GM18519 (cell line): ENCODE measurements at regions not wholly inside any gene's neighbourhood (a gene's known extent, or its start where the extent isn't known, plus 50 kb on each side); places are given as distances from the start of the nearest gene placed in this dataset.
"Not testable (repeated sequence)": the region's sequence is repeated elsewhere in the genome, so short reads cannot be mapped to it uniquely, and the experiment has no call there.

Experiments used
- ATAC-seq: cut with Tn5 transposase; IDR thresholded peaks from one replicate; pipeline ENCODE4 v1.9.1; 2021; ENCODE audit warnings: mild to moderate bottlenecking, moderate library complexity; ENCODE audit not compliant: unreplicated experiment, low FRiP score

DNA sequence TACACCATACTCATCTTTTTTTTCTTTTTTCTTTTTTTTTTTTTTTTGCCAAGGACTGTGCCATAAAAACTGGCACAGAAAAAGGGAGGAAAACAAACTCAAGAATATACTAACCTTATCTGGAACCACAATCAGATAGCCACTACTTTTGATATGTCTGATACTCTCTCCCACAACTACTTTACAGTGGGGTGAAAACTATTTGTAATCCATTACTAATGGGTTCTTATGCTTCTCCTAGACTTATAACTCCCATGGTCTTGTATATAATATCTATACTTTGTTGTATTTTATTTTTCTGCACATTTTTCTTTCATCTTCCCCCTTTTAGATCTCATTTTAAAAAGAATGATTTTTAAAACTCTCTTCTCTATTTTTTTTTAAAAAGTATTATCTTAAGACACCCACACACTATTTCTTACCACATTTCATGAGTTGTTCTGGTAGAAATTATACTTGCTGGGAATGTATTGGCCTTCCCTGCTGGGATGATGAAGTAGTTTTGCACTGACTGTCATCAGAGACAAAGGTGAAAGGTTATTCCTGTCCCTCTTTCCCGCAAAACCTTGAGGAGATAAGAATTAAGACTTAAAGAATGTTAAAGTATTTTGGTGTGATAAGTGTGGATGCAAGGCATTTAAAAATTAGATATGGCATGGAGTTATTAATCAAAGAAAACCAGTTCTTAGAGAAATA, 146.7 kb upstream of the KLF12 start:
- no peak for ATAC-seq

- ATAC-seq: no peak
Measured at GRCh38 chr13:74280093-74280794, 146.0 kb upstream of the KLF12 start.

GRCh38 chr13:74278901-74279300, 144.7 kb upstream of the KLF12 start:
- no peak for ATAC-seq

GRCh38 chr13:74274916-74275315, 140.7 kb upstream of the KLF12 start:
- no peak for ATAC-seq

DNA sequence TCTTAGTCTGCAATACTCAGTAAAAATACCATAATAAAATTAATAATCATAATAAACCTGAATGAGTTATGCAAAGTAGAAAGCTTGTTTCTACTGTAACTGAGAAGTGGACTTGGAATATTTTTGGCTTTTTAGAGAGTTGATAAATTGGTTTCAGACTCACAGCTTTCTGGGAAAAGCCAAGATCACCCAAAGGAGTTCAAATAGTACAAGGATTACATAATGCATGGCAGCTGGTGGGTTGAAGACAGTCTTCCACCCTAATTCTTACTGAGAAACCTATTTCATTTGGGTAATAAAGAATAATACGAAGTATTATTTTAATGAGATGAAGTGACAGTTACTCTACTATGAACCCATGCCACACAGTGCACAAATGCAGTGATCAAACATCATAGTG, 139.4 kb upstream of the KLF12 start:
- no peak for ATAC-seq

DNA sequence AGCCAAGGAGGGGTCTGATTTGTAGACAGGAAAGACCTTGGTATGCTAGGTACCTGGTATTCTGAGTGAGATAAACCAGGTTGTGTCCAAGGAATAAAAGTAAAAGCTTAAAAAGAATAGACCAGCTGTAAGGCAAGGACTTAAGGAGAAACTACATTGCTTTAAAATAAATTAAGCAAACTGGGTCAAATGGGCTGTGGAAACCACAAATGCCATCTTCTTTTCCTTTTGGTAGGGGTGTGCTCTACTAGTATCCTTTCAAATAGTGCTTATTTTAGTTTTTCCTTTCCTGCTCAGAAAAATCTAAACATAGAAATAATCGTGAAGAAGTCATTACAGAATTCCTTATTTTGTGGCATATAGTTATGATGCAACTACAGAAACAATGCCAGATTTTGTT, 138.6 kb upstream of the KLF12 start:
- no peak for ATAC-seq

DNA sequence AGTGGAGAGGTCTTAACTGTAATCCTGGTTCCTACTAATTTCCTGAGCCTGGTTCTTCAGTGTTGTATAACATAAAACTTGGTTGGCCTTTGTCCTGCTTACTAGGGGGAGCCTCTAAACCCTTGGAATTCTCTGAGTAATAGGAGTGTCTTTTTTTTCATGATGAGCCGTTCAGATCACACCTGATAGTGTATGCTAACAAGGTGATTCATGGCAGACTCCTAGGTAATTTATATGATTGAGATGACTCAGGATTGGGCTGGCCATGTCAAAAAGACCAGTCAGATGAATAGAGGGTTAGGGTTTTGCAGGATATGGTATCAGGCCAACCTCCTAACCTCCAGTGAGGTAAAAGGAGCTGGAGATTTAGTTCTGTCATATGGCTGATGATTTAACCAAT, 135.8 kb upstream of the KLF12 start:
- ATAC-seq: no peak

DNA sequence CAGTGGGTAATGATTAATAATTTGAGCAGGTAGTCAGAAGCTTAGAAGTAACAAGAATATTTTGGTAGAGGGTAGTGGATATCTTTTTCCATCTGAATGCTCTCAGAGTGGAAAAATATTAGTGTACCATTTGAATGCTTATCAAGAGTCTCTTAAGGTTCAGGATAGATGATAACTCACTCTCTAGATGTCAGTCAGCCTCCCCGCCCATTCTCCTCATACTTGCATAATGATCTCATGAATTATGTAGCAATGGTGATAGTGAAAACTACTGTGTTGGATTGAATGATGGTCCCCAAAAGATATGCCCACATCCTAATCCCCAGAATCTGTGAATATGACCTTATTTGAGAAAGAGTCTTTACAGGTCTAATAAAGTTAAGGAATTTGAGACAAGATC, 132.7 kb upstream of the KLF12 start:
- no peak for ATAC-seq

GRCh38 chr13:74266309-74266708, 132.1 kb upstream of the KLF12 start:
- ATAC-seq: no peak

- ATAC-seq: no peak
Measured at GRCh38 chr13:74264333-74264732, 130.1 kb upstream of the KLF12 start.

GRCh38 chr13:74260420-74260819, 126.2 kb upstream of the KLF12 start:
- not testable (repeated sequence) for ATAC-seq

DNA sequence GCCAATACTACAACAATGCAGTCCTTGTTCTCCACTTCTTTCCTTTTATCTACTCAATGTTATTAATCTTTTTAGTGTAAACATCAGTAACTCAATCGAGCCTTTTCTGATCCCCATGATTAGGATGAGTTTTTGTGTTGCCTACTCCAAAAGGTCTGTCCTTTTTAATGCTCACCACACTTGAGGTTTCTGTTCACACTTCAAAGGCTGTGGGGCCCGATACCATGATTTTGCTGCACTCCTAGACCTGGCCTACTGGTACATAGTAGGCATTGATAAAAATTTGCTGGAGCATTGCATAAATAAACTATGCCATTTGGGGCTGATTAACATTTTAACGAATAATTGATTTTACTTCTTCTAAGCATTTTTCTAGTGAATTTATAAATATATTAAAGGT, 125.4 kb upstream of the KLF12 start:
- no peak for ATAC-seq

- ATAC-seq: no peak
Measured at GRCh38 chr13:74258961-74259360, 124.8 kb upstream of the KLF12 start.

- no peak for ATAC-seq
Measured at GRCh38 chr13:74256969-74257368, 122.8 kb upstream of the KLF12 start.

DNA sequence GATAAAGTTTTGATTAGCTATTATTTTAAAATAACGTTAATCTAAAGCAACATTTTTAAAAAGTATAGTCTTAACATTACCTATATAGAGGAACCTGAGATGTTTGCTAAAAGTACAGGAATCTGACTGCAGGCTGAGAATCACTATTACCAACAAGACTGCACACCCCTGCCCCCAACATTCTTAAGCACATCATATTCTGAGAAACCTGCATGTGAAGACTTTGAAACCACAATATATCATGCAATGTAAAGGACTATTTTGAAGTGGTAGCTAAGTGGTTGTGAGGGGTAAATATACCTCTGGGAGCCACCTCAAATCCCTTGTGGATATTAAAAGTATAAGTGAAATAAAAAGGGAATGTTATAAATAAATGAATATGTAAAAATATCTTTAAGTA, 119.0 kb upstream of the KLF12 start:
- no peak for ATAC-seq

- ATAC-seq: no peak
Measured at GRCh38 chr13:74251778-74252519, 117.7 kb upstream of the KLF12 start.

- no peak for ATAC-seq
Measured at GRCh38 chr13:74250738-74251190, 116.6 kb upstream of the KLF12 start.

DNA sequence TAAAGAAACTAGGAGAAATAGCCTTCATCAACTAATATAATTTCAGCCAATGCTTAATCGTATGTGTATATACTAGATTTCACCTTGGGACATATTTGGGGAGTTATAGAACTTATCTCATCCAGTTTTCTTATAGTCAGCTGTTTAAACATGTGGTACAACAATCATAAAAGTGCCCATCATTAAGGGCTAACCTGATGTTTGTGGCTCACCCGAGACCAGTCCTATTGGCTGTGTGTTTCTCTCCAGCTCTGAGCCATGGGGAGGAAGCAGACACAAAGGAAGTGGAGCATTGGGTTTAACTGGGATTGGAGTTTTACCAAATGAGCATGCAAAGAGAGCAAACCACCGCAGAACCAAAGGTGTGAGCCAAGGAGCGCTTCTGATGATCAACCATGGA, 114.3 kb upstream of the KLF12 start:
- ATAC-seq: no peak

- ATAC-seq: no peak
Measured at GRCh38 chr13:74246487-74246886, 112.3 kb upstream of the KLF12 start.

GRCh38 chr13:74243637-74244526, 109.7 kb upstream of the KLF12 start:
- ATAC-seq: no peak

- ATAC-seq: not testable (repeated sequence)
Measured at GRCh38 chr13:74241343-74241742, 107.1 kb upstream of the KLF12 start.
